A673 (cell line): ENCODE measurements at regions not wholly inside any gene's neighbourhood (a gene's known extent, or its start where the extent isn't known, plus 50 kb on each side); places are given as distances from the start of the nearest gene placed in this dataset.

Experiments used
- BruUV-seq: library from RNA; stranded (reverse); fragments of 400-500 nt; replicated peaks from 2 replicates; lab custom pipeline; 2021; lab: Mats Ljungman, UMichigan
- CTCF ChIA-PET: fragments of 300-600 bp; sonication (Branson Sonifier 250); formaldehyde crosslinking; loops from one replicate; lab custom pipeline; 2022; ENCODE audit warnings: antibody characterized with exemption; lab: Charles Lee
- POLR2A ChIA-PET: fragments of 300-600 bp; sonication (Branson Sonifier 250); formaldehyde crosslinking; loops from one replicate; lab custom pipeline; 2022; ENCODE audit warnings: antibody characterized with exemption; ENCODE audit not compliant: low non-redundant PET; lab: Charles Lee
- DNase-seq: peaks from one replicate; pipeline ENCODE4 v3.0.0-alpha.2; 2015; ENCODE audit warnings: low spot score
- H3K27ac ChIP-seq: fragments of 200-600 bp; sonication (generic); 2 replicates; pipeline ENCODE4 v1.5.1; 2016; ENCODE audit warnings: mixed run types, low read depth, mild to moderate bottlenecking, mixed read lengths, antibody characterized with exemption, low read length; ENCODE audit not compliant: poor library complexity, severe bottlenecking
- H3K27me3 ChIP-seq: fragments of 200-600 bp; sonication (generic); replicated peaks from 2 replicates; pipeline ENCODE4 v1.6.1; 2017; ENCODE audit warnings: mixed run types, low read depth, mild to moderate bottlenecking, mixed read lengths, antibody characterized with exemption, low read length; ENCODE audit not compliant: insufficient read depth, poor library complexity
- H3K36me3 ChIP-seq: fragments of 200-600 bp; sonication (generic); 2 replicates; pipeline ENCODE4 v1.6.1; 2016; ENCODE audit warnings: mixed run types, mild to moderate bottlenecking, mixed read lengths, antibody characterized with exemption, low read length; ENCODE audit not compliant: insufficient read depth, poor library complexity, severe bottlenecking
- H3K4me1 ChIP-seq: fragments of 200-600 bp; sonication (generic); 2 replicates; pipeline ENCODE4 v1.6.1; 2017; ENCODE audit warnings: mixed run types, mild to moderate bottlenecking, mixed read lengths, antibody characterized with exemption, low read length; ENCODE audit not compliant: insufficient read depth, poor library complexity, severe bottlenecking
- H3K4me3 ChIP-seq: fragments of 200-600 bp; sonication (generic); 2 replicates; pipeline ENCODE4 v1.5.1; 2016; ENCODE audit warnings: low read depth, mixed run types, mild to moderate bottlenecking, mixed read lengths, low read length; ENCODE audit not compliant: poor library complexity, severe bottlenecking
- H3K9me3 ChIP-seq: fragments of 200-600 bp; sonication (generic); 2 replicates; pipeline ENCODE4 v1.6.1; 2016; ENCODE audit warnings: mixed run types, low read depth, mild to moderate bottlenecking, mixed read lengths, antibody characterized with exemption, low read length; ENCODE audit not compliant: poor library complexity, severe bottlenecking
- CTCF ChIP-seq: fragments of 300-800, 200-600 bp; sonication (generic); conservative IDR thresholded peaks from 2 replicates; pipeline ENCODE4 v1.5.1; 2017; ENCODE audit warnings: low read depth, mild to moderate bottlenecking, antibody characterized with exemption, low read length, moderate library complexity, mixed read lengths
- EZH2 ChIP-seq: fragments of 200-600 bp; sonication (generic); IDR thresholded peaks from 2 replicates; pipeline ENCODE4 v1.6.1; 2017; ENCODE audit warnings: borderline replicate concordance, low read depth, mild to moderate bottlenecking, mixed read lengths, antibody characterized with exemption, low read length; ENCODE audit not compliant: poor library complexity, severe bottlenecking
- intact Hi-C: fragments of 100-400 bp; cut with micrococcal nuclease; formaldehyde crosslinking; loops from one replicate; pipeline ENCODE4 v1.10.0; 2022; ENCODE audit not compliant: unreplicated experiment

DNA sequence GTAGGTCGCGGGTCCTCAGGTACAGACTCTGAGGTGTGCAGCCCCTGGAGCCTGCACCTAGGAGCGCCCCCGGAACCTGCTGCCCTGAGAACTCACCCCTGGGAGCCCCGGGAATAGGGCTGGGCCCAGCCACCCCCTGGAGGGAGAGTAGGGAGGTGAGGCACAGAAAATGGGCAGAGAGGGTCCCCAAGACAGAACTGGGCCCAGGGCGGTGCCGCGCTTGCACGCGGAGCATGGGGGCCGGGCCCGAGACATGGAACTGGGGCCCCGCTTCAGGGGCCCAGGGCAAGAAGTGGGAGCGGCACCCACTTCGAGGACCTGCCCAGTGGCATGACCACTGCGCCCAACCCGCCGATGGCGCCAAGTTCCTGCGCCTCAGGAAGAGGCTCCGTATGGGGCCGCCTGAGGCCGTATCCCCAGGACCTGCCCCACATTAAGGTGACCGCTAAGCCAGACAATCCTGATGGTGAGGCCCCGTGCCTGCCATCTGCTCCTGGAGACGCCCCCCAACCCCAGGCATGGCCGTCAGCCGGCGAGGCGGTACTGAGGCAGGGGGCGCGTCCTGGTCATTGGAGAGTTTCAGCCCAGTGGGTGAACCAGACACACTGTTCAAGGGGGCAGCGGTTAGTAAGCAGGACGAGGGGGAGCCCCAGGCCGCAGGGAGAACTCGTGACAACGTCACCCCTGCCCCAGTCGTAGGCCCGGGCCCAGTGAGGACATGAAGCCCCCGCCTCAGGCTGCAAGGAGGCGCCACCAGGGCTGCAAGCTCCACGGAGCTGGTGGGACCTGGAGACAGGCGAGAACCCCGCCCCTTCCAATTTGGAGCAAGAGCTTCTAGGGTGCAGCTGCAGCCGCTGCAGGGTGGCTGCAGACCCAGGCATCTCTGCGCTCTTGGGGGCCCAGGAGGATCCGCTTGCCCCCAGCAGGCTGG lies 89.5 kb upstream of the PUM3 start:
- ChIA-PET CTCF (no interaction called here), POLR2A (no interaction called here)
- no peaks in the 10 kb centered on the region for H3K27me3 ChIP-seq
- TF ChIP-seq EZH2 (no peak), CTCF (no peak)
- no peak overlapping the region for H3K27ac ChIP-seq
- H3K4me1 ChIP-seq, result no peaks in the 10 kb centered on the region
- no peak overlapping the region for H3K4me3 ChIP-seq
- no peak for DNase-seq
- intact Hi-C loops, result no loop called here
- H3K36me3 ChIP-seq, result no peaks in the 10 kb centered on the region
- H3K9me3 ChIP-seq, result no peaks in the 10 kb centered on the region
- no TSS peak for BruUV-seq

DNA sequence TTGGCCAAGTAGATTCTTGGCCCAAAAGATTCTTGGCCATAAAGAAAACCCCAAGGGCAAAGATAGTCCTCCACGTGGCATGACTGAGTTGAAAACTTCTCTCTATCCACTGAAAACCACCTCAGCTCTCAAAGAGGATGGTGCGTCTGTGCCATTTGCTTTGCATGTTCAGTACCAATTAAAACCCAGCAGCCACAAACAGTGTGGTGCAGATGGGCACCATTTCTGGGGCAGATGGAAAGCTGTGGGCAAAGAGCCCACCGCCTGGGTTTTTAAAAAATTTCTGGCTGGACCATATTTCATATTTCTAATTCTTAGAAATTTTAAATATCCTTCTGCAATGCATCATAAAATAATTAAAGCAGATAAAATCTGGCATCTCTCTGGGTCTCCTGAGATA lies 84.5 kb upstream of the PUM3 start:
- intact Hi-C loops, result no loop called here
- no peaks in the 10 kb centered on the region for H3K36me3 ChIP-seq
- CTCF ChIA-PET, result no interaction called here
- no peak for DNase-seq
- no TSS peak for BruUV-seq
- no peaks in the 10 kb centered on the region for H3K9me3 ChIP-seq
- no peak overlapping the region for H3K4me3 ChIP-seq
- H3K27ac ChIP-seq, result no peak overlapping the region
- no peaks in the 10 kb centered on the region for H3K4me1 ChIP-seq
- H3K27me3 ChIP-seq, result peaks cover 3% of the 10 kb centered on the region
- POLR2A ChIA-PET, result no interaction called here
- TF ChIP-seq EZH2, result no peak
- TF ChIP-seq CTCF, result no peak

DNA sequence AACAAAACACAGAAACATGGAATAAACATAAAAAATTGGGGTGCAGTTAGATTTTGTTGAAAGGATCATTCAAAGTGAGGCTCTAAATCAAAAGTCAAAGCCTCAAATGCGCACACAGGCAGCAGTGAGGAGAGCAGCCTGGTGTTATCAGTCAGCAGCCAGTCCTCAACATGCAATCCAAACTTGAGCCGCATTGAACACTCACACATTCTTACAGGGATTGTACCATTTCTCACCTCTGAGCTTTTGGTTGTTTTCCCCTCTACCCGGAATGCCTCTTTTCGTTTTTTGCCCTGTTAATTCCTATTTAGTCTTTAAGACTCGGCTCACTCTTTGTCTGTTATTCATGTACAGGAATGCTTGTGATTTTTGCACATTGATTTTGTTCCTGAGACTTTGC lies 81.1 kb upstream of the PUM3 start:
- CTCF ChIA-PET, result no interaction called here
- no TSS peak for BruUV-seq
- no peaks in the 10 kb centered on the region for H3K9me3 ChIP-seq

More for the DNA sequence above, 81.1 kb upstream of the PUM3 start:
- intact Hi-C loops, result no loop called here
- H3K36me3 ChIP-seq, result no peaks in the 10 kb centered on the region
- no peak overlapping the region for H3K27ac ChIP-seq
- no peak for DNase-seq
- POLR2A ChIA-PET, result interaction anchor here (0.6 kb wide), 1 partner anchor 1381 kb away, joined by 4 read pairs; no protein-coding TSS in a partner anchor
- no peak overlapping the region for H3K4me3 ChIP-seq
- peaks cover 6% of the 10 kb centered on the region for H3K27me3 ChIP-seq
- no peak for TF ChIP-seq EZH2
- TF ChIP-seq CTCF, result no peak
- H3K4me1 ChIP-seq, result no peaks in the 10 kb centered on the region
